GM21528 (cell line): ENCODE measurements at regions not wholly inside any gene's neighbourhood (a gene's known extent, or its start where the extent isn't known, plus 50 kb on each side); places are given as distances from the start of the nearest gene placed in this dataset.
"Not testable (repeated sequence)": the region's sequence is repeated elsewhere in the genome, so short reads cannot be mapped to it uniquely, and the experiment has no call there.

ENCODE experiments used
- ATAC-seq: cut with Tn5 transposase; IDR thresholded peaks from one replicate; pipeline ENCODE4 v1.9.1; 2021; ENCODE audit warnings: mild to moderate bottlenecking, moderate library complexity; ENCODE audit not compliant: unreplicated experiment, low FRiP score

DNA sequence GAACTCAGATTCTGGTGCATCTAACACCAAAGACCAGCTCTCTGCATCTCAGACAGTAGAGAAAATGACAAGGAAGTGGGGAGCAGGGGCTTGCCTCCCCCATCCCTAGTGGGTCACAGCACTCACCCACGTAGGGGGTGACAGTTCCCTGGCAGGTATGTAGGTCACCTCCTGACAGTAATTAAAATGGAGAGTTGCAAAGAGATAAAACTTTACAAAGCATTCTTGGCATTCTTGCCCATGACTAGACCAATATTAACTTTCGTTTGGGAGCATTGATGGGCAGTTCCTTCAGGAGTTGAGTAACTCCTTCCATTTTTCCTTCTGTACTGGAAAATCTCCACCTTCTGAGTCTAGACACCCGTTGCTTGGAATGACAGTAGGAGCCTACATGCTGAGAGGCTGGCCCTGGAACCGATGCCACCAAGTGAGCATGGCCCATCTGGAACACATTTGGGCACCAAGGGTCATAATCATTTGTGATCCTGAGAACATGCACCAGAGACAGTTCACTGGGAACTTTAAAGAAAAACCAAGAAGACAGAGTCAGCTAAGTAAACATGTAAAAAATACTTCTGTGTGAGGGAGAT lies 81.5 kb upstream of the MSX2 start:
- no peak for ATAC-seq

DNA sequence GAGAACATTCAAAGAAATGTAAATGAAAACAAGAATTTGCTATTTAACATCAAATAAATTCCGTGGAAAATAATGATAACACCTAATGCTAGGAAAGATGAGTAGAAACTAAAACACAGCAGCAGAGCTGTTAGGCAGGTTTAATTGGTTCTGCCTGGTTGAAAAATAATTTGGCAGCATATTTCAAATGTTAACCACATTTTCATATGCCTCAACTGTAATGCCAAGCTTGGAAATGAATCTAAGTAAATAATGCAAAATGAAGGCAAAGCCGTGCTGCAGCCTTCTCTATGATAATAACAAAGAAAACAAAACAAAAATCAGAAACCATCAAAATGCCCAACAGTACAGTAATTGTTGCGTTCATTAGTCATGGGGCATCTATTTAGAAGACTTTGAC lies 79.9 kb upstream of the MSX2 start:
- no peak for ATAC-seq

DNA sequence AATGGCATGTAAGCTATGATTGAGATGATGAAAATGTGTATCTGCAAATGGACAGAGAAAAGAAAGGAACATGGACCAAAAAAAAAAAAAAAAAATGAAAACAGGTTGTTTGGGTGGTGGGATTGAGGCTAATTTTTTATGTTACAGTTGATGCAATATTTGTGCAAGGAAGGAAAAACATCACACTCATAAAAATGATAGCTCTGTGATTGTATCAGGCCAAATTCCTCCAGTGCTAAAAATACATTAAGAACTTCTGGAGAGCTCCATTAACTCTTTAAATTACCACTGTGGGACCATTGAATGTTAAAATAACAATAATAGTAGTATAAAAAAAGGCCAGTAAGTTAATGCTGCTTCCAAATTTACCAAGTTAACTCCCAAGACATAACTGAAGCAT lies 79.5 kb upstream of the MSX2 start:
- no peak for ATAC-seq

DNA sequence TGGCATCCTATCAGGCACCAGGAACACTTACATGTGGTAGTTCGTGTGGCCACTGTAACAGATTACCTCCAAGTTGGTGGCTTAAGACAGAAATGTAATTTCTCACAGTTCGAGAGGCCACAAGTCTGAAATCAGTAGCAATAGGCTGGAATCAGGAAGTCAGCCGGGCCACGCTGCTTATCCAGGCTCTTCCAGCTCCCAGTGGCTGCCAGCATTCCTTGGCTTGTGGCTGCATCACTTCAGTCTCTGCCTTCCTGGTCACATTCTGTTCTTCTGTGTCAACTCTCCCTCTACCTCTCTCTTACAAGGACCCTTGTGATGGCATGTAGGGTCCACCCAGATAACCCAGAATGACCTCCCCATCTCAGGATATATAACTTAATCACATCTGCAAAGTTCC lies 78.7 kb upstream of the MSX2 start:
- ATAC-seq: no peak

DNA sequence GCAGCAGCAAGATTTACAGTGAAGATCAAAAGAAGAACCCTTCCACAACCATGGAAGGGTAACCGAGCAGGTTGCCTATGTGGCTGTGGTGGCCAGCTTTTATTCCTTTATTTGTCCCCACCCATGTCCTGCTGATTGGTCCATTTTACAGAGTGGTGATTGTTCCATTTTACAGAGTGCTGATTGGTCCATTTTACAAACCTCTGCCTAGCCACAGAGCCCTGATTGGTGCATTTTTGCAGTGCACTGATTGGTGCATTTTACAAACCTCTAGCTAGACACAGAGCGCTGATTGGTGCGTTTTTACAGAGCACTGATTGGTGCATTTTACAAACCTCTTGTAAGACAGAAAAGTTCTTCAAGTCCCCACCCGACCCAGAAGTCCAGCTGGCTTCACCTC lies 75.8 kb upstream of the MSX2 start:
- not testable (repeated sequence) for ATAC-seq

DNA sequence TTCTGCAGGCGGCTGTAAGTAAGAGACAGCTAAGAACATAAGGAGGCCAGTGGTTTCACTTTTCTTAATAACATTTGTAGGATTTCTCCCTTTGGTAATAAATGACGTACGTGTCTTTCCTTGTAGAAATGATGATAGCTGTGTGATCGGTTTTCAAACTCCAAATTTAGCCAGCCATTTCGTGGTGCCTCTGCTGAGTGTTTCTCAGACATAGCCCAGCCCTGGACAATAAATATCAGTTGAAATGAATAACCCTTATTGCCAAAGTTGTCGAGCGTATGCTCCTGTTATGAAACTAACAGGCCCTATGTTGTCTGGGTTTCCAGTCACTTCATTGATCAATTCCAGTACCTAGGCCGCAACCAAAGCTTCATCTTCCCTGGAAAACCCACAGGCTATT lies 75.0 kb upstream of the MSX2 start:
- ATAC-seq: no peak

DNA sequence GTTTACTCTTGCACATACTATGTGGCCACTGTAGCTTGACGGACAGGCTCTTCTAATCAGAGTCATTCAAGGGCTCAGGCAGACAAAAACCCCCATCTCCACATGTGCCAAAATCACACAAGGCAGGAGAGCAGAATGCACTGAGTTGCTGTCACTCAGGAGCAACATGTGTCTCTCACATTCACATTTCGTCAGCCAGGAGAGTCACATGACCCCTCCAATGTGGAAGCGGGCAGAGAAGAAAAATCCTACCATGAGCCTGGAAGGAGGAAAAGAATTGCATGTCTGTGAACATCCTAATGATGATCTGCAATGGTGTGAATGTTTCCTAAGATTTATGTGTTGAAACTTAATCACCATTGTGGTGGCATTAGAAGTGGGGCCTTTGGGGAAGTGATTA lies 69.9 kb upstream of the MSX2 start:
- ATAC-seq: no peak

DNA sequence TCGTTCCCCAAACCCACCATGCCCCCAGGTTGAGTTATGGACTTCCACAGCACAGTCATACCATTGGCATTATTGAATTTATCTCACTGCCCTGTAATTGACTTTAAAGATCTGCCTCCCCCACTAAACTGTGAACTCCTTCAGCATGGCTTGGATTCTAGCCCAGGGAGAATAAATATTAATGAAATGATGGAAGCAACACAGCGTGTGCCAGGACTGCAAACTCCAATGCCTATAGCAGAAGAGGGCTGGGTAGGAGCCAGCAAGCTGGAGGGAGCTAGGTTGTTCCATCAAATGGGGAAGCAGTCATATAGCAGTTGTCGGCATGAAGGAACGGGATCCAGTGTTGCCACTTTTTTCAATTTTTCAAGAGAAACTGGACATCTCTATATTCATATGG lies 69.0 kb upstream of the MSX2 start:
- no peak for ATAC-seq

DNA sequence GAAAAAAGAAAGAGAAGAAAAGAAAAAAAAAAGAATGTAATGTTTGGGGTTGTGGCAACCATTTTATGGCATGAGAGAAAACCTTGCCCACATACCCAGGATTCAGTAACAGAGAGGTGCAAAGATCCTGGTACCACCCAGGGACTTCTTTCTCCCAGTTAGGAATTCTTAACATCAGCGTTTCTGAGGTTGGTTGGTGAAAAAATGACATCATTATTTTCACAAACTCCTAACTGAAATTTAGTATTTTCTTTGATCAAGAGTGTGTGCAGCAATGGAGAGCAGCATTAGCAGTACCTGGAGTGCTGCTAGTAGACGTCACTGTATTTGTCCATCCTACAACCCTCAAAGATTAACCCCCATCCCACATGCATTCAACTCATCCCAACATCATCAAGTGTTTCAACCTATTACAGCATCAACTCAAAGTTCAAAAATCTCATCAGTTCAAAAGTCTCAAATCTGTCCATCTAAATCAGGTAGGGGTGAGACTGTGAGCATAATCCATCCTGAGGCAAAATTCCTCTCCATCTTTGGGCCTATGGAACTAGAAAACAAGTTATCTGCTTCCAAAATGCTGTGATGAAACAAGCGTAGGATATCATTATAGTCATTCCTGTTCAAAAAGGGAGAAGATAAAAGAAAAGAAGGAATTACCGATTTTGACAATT lies 60.1 kb upstream of the MSX2 start:
- no peak for ATAC-seq

DNA sequence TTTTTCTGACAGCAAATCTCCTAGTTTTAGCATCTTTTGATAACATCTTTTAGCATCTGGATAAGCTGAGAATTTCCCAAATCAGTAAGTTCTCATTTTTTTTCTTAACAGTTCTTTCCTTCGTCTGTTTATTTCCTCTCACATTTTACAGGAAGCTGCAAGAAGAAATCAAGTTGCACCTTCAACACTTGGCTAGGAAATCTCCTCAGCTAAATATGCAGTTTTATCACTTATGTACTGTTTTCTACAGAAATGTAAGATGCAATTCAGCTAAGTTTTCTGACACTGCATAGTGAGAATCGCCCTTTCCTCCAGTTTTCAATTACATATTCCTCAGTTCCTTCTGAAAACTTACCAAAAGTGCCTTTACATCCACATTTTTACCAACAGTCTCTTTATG lies 59.0 kb upstream of the MSX2 start:
- ATAC-seq: no peak

DNA sequence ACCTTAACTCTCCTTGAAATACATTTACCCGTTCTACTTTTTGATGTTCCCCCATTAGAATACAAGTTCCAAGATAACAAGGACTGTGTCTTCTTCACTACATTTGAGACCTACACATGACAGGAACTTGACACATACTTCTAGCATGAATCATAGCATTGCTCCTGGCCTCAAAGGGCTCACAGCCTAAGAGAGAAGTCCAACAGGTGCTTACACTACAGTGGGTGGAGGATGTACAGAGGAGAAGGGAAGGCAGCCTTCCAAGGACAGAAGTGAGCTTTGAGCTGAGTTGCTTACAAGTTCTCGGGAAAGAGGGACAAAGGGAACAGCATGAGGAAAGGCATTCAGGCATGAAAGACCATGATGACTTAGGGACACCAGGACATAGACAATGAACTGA lies 56.9 kb upstream of the MSX2 start:
- ATAC-seq: no peak

DNA sequence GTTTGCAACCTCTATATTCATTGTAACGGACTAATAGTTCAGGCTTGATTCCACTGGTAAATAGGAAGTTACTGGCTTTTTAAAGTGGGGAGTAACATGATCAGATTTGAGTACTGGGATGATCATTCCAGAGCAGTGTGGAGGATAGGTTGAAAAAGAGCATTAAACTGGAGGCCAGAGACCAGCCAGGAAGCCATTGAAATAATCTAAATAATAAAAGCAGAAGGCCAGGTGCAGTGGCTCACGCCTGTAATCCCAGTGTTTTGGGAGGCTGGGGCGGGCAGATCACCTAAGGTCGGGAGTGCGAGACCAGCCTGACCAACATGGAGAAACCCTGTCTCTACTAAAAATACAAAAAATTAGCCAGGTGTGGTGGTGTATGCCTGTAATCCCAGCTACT lies 56.0 kb upstream of the MSX2 start:
- ATAC-seq: no peak
